GM12878 (cell line): ENCODE measurements at regions not wholly inside any gene's neighbourhood (a gene's known extent, or its start where the extent isn't known, plus 50 kb on each side); places are given as distances from the start of the nearest gene placed in this dataset.

ENCODE experiments used
- ATAC-seq: fragments of 200-7000 bp; cut with Tn5 transposase; 3 replicates; pipeline ENCODE4 v1.9.1; 2020; ENCODE audit warnings: mild to moderate bottlenecking, moderate library complexity
- BruUV-seq: library from RNA; stranded (reverse); fragments of 400-500 nt; replicated peaks from 2 replicates; lab custom pipeline; 2021; lab: Mats Ljungman, UMichigan
- CTCF ChIA-PET: fragments of 300-600 bp; sonication (Branson Sonifier 250); formaldehyde crosslinking; extraction: SDS; loops from one replicate; lab custom pipeline; 2021; ENCODE audit warnings: inconsistent platforms; lab: Yijun Ruan, JAX
- POLR2A ChIA-PET: fragments of 350-600 bp; formaldehyde crosslinking; extraction: SDS; loops from one replicate; lab custom pipeline; 2021; ENCODE audit warnings: inconsistent platforms; lab: Charles Lee
- RAD21 ChIA-PET: fragments of 300-600 bp; sonication (Branson Sonifier 250); formaldehyde crosslinking; loops from one replicate; lab custom pipeline; 2023; ENCODE audit warnings: antibody characterized with exemption; ENCODE audit not compliant: unreplicated experiment; lab: Charles Lee
- SMC1A ChIA-PET: fragments of 300-600 bp; sonication (Branson Sonifier 250); formaldehyde crosslinking; loops from one replicate; lab custom pipeline; 2023; ENCODE audit not compliant: unreplicated experiment, uncharacterized antibody; lab: Charles Lee
- DNase-seq: peaks from one replicate; pipeline ENCODE4 v3.0.0-alpha.2; 2011; ENCODE audit warnings: low read depth, low spot score
- FAIRE-seq: peaks from 3 replicates; lab custom pipeline; 2011; peaks lifted over from hg19 to GRCh38; lab: Jason Lieb, UNC
- H2AFZ ChIP-seq: 2 replicates; pipeline ENCODE4 v1.6.0; 2011; ENCODE audit warnings: low read depth, low read length, control low read depth; ENCODE audit not compliant: control insufficient read depth
- H3K27ac ChIP-seq: 2 replicates; pipeline ENCODE4 v1.5.1; 2011; ENCODE audit warnings: control low read depth; ENCODE audit not compliant: control insufficient read depth, insufficient read depth
- H3K27me3 ChIP-seq, 2 experiments: replicated peaks in 1 of 2; 2 replicates each; pipeline versions ENCODE4 v1.6.0 to v1.6.1; 2011; ENCODE audit warnings: low read length in 1 of 2; ENCODE audit not compliant: control insufficient read depth in 2 of 2, insufficient read depth in 2 of 2
- H3K36me3 ChIP-seq, 2 experiments: 2 replicates each; pipeline ENCODE4 v1.5.1; 2011; ENCODE audit warnings: low read length in 1 of 2; ENCODE audit not compliant: control insufficient read depth in 2 of 2, insufficient read depth in 2 of 2
- H3K4me1 ChIP-seq: 2 replicates; pipeline ENCODE4 v1.6.1; 2011; ENCODE audit warnings: mild to moderate bottlenecking, low read length, moderate library complexity, mixed read lengths; ENCODE audit not compliant: control insufficient read depth, insufficient read depth
- H3K4me2 ChIP-seq: 2 replicates; pipeline ENCODE4 v1.6.0; 2011; ENCODE audit warnings: control low read depth; ENCODE audit not compliant: control insufficient read depth, insufficient read depth
- H3K4me3 ChIP-seq: fragments of 200-600 bp; sonication (generic); 2 replicates; pipeline ENCODE4 v1.5.1; 2016
- H3K79me2 ChIP-seq: 2 replicates; pipeline ENCODE4 v1.6.0; 2011; ENCODE audit warnings: low read length; ENCODE audit not compliant: control insufficient read depth, insufficient read depth
- H3K9ac ChIP-seq: 2 replicates; pipeline ENCODE4 v1.8.0; 2011; ENCODE audit warnings: low read length, control low read depth, mixed read lengths; ENCODE audit not compliant: control insufficient read depth, insufficient read depth
- H3K9me3 ChIP-seq: replicated peaks from 3 replicates; pipeline ENCODE4 v1.5.1; 2011; ENCODE audit warnings: mild to moderate bottlenecking, low read length; ENCODE audit not compliant: control insufficient read depth, insufficient read depth
- H4K20me1 ChIP-seq: 2 replicates; pipeline ENCODE4 v1.6.0; 2011; ENCODE audit not compliant: control insufficient read depth, insufficient read depth
- EED ChIP-seq: sonication (generic); IDR thresholded peaks from 2 replicates; pipeline ENCODE4 v1.6.1; 2016; ENCODE audit warnings: antibody characterized with exemption, low read depth
- ESRRA ChIP-seq: IDR thresholded peaks from 2 replicates; pipeline ENCODE4 v1.6.1; 2012; ENCODE audit warnings: mild to moderate bottlenecking, low read length, improper control_type of control experiment
- EZH2 ChIP-seq: IDR thresholded peaks from 2 replicates; pipeline ENCODE4 v1.6.1; 2012; ENCODE audit warnings: low read depth, mild to moderate bottlenecking, control low read depth, inconsistent platforms, low read length, borderline replicate concordance; ENCODE audit not compliant: control insufficient read depth
- NR2C1 ChIP-seq: fragments of 450-650 bp; IDR thresholded peaks from 2 replicates; pipeline ENCODE4 v1.6.1; 2017; ENCODE audit warnings: antibody characterized with exemption, mild to moderate bottlenecking, moderate library complexity
- PML ChIP-seq: IDR thresholded peaks from 2 replicates; pipeline ENCODE4 v1.6.1; 2012; ENCODE audit warnings: low read length, inconsistent platforms
- POLR2AphosphoS2 ChIP-seq: IDR thresholded peaks from 2 replicates; pipeline ENCODE4 v1.6.1; 2011; ENCODE audit warnings: low read depth, mild to moderate bottlenecking, low read length, improper control_type of control experiment, moderate library complexity
- POLR2AphosphoS5 ChIP-seq: IDR thresholded peaks from 2 replicates; pipeline ENCODE4 v1.6.1; 2011; ENCODE audit warnings: mild to moderate bottlenecking, low read length, inconsistent platforms
- SMAD1 ChIP-seq: fragments of 450-650 bp; IDR thresholded peaks from 2 replicates; pipeline ENCODE4 v1.6.1; 2018; ENCODE audit warnings: mild to moderate bottlenecking, low read depth; ENCODE audit not compliant: partially characterized antibody
- ZNF207 ChIP-seq: fragments of 450-650 bp; IDR thresholded peaks from 2 replicates; pipeline ENCODE4 v1.6.1; 2014; ENCODE audit warnings: antibody characterized with exemption, mild to moderate bottlenecking, borderline replicate concordance
- ZNF622 ChIP-seq: fragments of 450-650 bp; IDR thresholded peaks from 2 replicates; pipeline ENCODE4 v1.6.1; 2017; ENCODE audit warnings: mild to moderate bottlenecking, inconsistent platforms
- WGBS: methylation state at CpG from one replicate; pipeline ENCODE4 v1.1.6; 2016; ENCODE audit warnings: low lambda C conversion rate; ENCODE audit not compliant: insufficient replicate concordance, insufficient coverage; ENCODE audit errors: missing lambda C conversion rate; 5-methylcytosine and 5-hydroxymethylcytosine counted together
- in situ Hi-C: fragments of 300-500 bp; cut with MboI; formaldehyde crosslinking; loops from 9 replicates; pipeline ENCODE4 v1.14.3; 2018; ENCODE audit warnings: mixed read lengths
- intact Hi-C: fragments of 100-400 bp; cut with micrococcal nuclease; formaldehyde crosslinking; loops from one replicate; pipeline ENCODE4 v1.14.2; 2022; ENCODE audit not compliant: unreplicated experiment
- TF ChIP-seq, protein P1 (sequence below): IDR thresholded peaks from 2 replicates; pipeline ENCODE4 v1.6.1; 2012; ENCODE audit warnings: low read length, inconsistent platforms
- TF ChIP-seq, protein P2 (sequence below): fragments of 450-650 bp; IDR thresholded peaks from 2 replicates; pipeline ENCODE4 v1.6.1; 2016; ENCODE audit warnings: mild to moderate bottlenecking
- TF ChIP-seq, protein P3 (sequence below): fragments of 450-650 bp; conservative IDR thresholded peaks from 2 replicates; pipeline ENCODE4 v1.6.1; 2017; ENCODE audit warnings: mild to moderate bottlenecking, moderate library complexity
- TF ChIP-seq, protein P4 (sequence below): fragments of 450-650 bp; IDR thresholded peaks from 2 replicates; pipeline ENCODE4 v1.6.1; 2016; ENCODE audit warnings: mild to moderate bottlenecking

DNA sequence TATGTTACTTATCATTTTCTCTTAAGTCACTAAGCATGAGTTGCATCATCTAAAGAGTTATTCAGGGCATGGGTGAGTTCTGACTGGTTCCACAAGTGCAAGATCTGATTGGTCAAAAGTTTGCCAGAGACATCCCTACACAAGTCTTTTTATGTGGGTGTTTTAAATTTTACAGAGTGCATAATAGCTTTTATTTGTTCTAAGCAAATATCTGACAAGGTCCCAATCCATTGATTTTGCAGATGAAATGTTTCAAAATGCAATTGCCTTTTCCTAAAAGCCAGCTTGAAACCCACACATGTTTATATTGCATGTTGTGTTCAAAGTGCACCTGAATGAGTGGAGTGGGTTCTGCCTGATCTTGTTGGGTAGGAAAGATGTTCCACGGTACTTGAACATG is 101.7 kb upstream of the PAX6 start:
- H3K79me2 ChIP-seq = no peaks in the 10 kb centered on the region
- ChIA-PET RAD21 (no interaction called here), CTCF (interaction anchor here (1.8 kb wide), 1 partner anchor 45 kb away, joined by 6 read pairs; no protein-coding TSS in a partner anchor), SMC1A (no interaction called here), POLR2A (no interaction called here)
- intact Hi-C loops = no loop called here
- H3K9me3 ChIP-seq = no peaks in the 10 kb centered on the region
- H3K9ac ChIP-seq = no peak overlapping the region
- no peaks in the 10 kb centered on the region for H4K20me1 ChIP-seq
- no TSS peak for BruUV-seq
- no peak for DNase-seq
- no peak overlapping the region for H3K4me2 ChIP-seq
- H3K4me3 ChIP-seq = no peak overlapping the region
- TF ChIP-seq ZNF622 (no peak), POLR2AphosphoS5 (no peak), EED (no peak), POLR2AphosphoS2 (no peak), PML (no peak), SMAD1 (no peak), NR2C1 (no peak), ZNF207 (no peak), ESRRA (no peak), EZH2 (no peak)
- TF ChIP-seq, protein P1, sequence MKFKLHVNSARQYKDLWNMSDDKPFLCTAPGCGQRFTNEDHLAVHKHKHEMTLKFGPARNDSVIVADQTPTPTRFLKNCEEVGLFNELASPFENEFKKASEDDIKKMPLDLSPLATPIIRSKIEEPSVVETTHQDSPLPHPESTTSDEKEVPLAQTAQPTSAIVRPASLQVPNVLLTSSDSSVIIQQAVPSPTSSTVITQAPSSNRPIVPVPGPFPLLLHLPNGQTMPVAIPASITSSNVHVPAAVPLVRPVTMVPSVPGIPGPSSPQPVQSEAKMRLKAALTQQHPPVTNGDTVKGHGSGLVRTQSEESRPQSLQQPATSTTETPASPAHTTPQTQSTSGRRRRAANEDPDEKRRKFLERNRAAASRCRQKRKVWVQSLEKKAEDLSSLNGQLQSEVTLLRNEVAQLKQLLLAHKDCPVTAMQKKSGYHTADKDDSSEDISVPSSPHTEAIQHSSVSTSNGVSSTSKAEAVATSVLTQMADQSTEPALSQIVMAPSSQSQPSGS = no peak
- TF ChIP-seq, protein P2, sequence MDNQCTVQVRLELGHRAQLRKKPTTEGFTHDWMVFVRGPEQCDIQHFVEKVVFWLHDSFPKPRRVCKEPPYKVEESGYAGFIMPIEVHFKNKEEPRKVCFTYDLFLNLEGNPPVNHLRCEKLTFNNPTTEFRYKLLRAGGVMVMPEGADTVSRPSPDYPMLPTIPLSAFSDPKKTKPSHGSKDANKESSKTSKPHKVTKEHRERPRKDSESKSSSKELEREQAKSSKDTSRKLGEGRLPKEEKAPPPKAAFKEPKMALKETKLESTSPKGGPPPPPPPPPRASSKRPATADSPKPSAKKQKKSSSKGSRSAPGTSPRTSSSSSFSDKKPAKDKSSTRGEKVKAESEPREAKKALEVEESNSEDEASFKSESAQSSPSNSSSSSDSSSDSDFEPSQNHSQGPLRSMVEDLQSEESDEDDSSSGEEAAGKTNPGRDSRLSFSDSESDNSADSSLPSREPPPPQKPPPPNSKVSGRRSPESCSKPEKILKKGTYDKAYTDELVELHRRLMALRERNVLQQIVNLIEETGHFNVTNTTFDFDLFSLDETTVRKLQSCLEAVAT = no peak
- TF ChIP-seq, protein P3, sequence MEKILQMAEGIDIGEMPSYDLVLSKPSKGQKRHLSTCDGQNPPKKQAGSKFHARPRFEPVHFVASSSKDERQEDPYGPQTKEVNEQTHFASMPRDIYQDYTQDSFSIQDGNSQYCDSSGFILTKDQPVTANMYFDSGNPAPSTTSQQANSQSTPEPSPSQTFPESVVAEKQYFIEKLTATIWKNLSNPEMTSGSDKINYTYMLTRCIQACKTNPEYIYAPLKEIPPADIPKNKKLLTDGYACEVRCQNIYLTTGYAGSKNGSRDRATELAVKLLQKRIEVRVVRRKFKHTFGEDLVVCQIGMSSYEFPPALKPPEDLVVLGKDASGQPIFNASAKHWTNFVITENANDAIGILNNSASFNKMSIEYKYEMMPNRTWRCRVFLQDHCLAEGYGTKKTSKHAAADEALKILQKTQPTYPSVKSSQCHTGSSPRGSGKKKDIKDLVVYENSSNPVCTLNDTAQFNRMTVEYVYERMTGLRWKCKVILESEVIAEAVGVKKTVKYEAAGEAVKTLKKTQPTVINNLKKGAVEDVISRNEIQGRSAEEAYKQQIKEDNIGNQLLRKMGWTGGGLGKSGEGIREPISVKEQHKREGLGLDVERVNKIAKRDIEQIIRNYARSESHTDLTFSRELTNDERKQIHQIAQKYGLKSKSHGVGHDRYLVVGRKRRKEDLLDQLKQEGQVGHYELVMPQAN = no peak
- TF ChIP-seq, protein P4, sequence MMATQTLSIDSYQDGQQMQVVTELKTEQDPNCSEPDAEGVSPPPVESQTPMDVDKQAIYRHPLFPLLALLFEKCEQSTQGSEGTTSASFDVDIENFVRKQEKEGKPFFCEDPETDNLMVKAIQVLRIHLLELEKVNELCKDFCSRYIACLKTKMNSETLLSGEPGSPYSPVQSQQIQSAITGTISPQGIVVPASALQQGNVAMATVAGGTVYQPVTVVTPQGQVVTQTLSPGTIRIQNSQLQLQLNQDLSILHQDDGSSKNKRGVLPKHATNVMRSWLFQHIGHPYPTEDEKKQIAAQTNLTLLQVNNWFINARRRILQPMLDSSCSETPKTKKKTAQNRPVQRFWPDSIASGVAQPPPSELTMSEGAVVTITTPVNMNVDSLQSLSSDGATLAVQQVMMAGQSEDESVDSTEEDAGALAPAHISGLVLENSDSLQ = no peak
- H2AFZ ChIP-seq = no peak overlapping the region
- H3K27ac ChIP-seq = no peak overlapping the region
- no peaks in the 10 kb centered on the region for H3K36me3 ChIP-seq
- no peaks in the 10 kb centered on the region for H3K27me3 ChIP-seq
- in situ Hi-C loops = no loop called here
- no peaks in the 10 kb centered on the region for H3K4me1 ChIP-seq
- WGBS = 39% methylated on average over 1 of the region's 1 CpG
- ATAC-seq = no peak
- no peak for FAIRE-seq
